ENCODE measurements at regions not wholly inside any gene's neighbourhood (a gene's known extent, or its start where the extent isn't known, plus 50 kb on each side); places are given as distances from the start of the nearest gene placed in this dataset.

DNA sequence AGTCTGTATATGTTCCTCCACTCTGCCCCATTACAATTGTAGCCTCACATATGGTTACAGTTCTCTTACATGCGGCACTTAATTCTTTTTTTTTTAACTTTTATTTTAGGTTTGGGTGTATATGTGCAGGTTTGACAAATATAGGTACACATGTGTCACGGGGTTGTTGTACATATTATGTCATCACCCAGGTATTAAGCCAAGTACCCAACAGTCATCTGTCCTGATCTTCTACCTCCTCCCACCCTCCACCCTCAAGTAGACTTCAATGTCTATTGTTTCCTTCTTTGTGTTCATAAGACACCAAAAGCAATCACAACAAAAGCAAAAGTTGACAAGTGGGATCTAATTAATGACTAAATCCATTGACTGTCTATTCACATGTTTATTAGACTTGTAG is 144.6 kb upstream of the TP63 start:
- Histone ChIP-seq H3K9me3 (peaks cover 0 to 21% (median 0%) of the 10 kb centered on the region in 11 donors), H3K4me3 (no peak overlapping the region), H3K27ac (no peak overlapping the region), H3K36me3 (no peaks in the 10 kb centered on the region), H3K4me1 (no peaks in the 10 kb centered on the region), H3K27me3 (peaks cover 0 to 8% (median 0%) of the 10 kb centered on the region in 7 donors)
- DNase-seq (no peak), ATAC-seq (no peak)
- 49 to 69% methylated on average over 2 of the region's 2 CpGs for WGBS, 2 donors
- TF ChIP-seq, protein P1, sequence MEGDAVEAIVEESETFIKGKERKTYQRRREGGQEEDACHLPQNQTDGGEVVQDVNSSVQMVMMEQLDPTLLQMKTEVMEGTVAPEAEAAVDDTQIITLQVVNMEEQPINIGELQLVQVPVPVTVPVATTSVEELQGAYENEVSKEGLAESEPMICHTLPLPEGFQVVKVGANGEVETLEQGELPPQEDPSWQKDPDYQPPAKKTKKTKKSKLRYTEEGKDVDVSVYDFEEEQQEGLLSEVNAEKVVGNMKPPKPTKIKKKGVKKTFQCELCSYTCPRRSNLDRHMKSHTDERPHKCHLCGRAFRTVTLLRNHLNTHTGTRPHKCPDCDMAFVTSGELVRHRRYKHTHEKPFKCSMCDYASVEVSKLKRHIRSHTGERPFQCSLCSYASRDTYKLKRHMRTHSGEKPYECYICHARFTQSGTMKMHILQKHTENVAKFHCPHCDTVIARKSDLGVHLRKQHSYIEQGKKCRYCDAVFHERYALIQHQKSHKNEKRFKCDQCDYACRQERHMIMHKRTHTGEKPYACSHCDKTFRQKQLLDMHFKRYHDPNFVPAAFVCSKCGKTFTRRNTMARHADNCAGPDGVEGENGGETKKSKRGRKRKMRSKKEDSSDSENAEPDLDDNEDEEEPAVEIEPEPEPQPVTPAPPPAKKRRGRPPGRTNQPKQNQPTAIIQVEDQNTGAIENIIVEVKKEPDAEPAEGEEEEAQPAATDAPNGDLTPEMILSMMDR (IDR thresholded peaks at IDR 0.05) = no peak
- intact Hi-C loops (cut with DNase I) = no loop called here

DNA sequence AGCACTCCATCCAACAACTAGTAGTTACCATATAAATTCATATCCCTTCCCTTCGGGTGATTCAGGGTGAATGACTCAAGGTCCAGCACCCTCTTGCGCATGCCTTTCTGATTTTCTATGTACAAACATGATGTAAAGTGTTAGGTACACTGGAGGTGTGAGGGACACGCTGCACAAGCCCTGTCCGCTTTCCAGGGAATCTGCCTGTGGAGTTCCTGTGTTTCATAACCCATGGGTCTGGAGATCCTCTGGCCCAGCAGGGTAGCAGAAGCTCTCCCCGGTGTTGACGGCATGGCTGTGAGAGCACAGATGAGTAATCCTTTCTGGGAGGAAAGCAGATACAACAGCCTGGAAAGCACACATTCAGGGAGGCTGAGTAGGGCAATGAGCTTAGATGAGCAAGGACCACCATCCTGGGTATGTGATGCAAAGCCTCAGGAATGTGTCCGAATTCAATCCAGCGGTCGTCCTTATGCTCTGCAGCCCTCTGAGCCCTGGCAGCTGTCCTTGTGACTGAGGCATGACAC is 142.9 kb upstream of the TP63 start:
- WGBS, 2 donors = 63% methylated on average over 9 of the region's 9 CpGs
- intact Hi-C loops (cut with DNase I) = no loop called here
- DNase-seq = no peak
- H3K9me3 ChIP-seq = peaks cover 0 to 14% (median 0%) of the 10 kb centered on the region in 11 donors
- no peaks in the 10 kb centered on the region for H3K4me1 ChIP-seq
- peaks cover 0 to 8% (median 0%) of the 10 kb centered on the region in 7 donors for H3K27me3 ChIP-seq
- TF ChIP-seq, protein P1 (IDR thresholded peaks at IDR 0.05) = no peak
- no peak overlapping the region for H3K27ac ChIP-seq
- no peak overlapping the region for H3K4me3 ChIP-seq
- no peak for ATAC-seq
- H3K36me3 ChIP-seq = no peaks in the 10 kb centered on the region

DNA sequence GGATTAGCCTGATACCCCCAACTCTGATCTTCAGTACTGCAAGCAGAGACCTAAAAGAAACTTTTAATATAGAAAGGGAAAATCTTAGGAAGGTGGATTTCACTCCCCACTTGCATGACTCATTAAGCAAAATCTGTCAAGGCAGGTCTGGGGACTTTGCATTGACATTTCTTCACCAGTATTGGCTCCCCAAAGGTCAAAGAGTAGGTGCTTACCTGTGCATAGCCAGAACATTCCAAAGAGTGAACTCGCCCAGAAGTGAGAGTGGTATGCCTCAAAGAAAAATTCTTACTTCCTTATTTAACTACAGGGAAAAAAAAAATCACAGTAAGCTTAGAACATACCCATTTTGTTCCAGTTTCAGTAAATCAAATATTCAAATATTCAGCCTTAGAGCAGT is 140.9 kb upstream of the TP63 start:
- H3K27me3 ChIP-seq = peaks cover 0 to 8% (median 0%) of the 10 kb centered on the region in 7 donors
- no peaks in the 10 kb centered on the region for H3K36me3 ChIP-seq
- 72 to 90% methylated on average over 1 of the region's 1 CpG for WGBS, 2 donors
- DNase-seq = no peak
- intact Hi-C loops (cut with DNase I) = no loop called here
- no peak overlapping the region for H3K27ac ChIP-seq
- H3K4me3 ChIP-seq = no peak overlapping the region
- TF ChIP-seq, protein P1 (IDR thresholded peaks at IDR 0.05) = no peak
- ATAC-seq = no peak
- H3K9me3 ChIP-seq = peaks cover 0 to 5% (median 0%) of the 10 kb centered on the region in 11 donors
- H3K4me1 ChIP-seq = no peaks in the 10 kb centered on the region

DNA sequence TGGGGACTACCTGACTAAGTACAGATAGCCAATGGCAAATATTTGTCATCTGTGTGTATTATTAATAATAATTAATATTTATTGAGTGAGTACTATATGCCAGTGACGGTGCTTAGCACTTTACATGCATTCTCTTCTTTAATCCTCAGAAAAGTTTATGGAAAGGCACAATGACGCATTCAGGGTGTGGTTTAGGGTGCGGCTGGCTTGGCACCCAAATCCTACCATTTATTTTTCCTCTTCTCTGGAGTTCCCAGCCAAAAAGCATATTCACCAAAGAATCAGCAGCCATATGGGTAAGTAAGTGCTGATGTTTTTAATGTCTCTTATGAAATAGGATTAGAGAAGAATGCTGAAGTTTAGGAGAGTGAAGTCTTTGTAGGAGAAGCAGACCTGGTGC is 140.4 kb upstream of the TP63 start:
- ATAC-seq (no peak), DNase-seq (no peak)
- 22 to 42% methylated on average over 3 of the region's 3 CpGs for WGBS, 2 donors
- Histone ChIP-seq H3K4me3 (no peak overlapping the region), H3K27me3 (peaks cover 0 to 8% (median 0%) of the 10 kb centered on the region in 7 donors), H3K36me3 (no peaks in the 10 kb centered on the region), H3K9me3 (peaks cover 0 to 1% (median 0%) of the 10 kb centered on the region in 11 donors), H3K27ac (no peak overlapping the region), H3K4me1 (no peaks in the 10 kb centered on the region)
- intact Hi-C loops (cut with DNase I) = no loop called here
- TF ChIP-seq, protein P1 (IDR thresholded peaks at IDR 0.05) = no peak
